OCI-LY1 (cell line): ENCODE measurements at regions not wholly inside any gene's neighbourhood (a gene's known extent, or its start where the extent isn't known, plus 50 kb on each side); places are given as distances from the start of the nearest gene placed in this dataset.

Experiments used
- CTCF ChIP-seq: fragments of 200-600 bp; sonication (generic), shearing (Covaris generic); IDR thresholded peaks from 2 replicates; pipeline ENCODE4 v1.5.1; 2017; ENCODE audit warnings: mild to moderate bottlenecking, antibody characterized with exemption, low read length, moderate library complexity, mixed read lengths
- EZH2 ChIP-seq: fragments of 200-600 bp; sonication (generic), shearing (Covaris generic); IDR thresholded peaks from 2 replicates; pipeline ENCODE4 v1.8.0; 2017; ENCODE audit warnings: borderline replicate concordance, mixed run types, mild to moderate bottlenecking, antibody characterized with exemption, low read length, moderate library complexity, mixed read lengths

GRCh38 chr4:164081801-164082200 is 587.3 kb downstream of the TMA16 start:
- TF ChIP-seq CTCF, result no peak
- TF ChIP-seq EZH2, result no peak
